Inflammatory macrophage treated with lipopolysaccharide for 1 hour (primary cell): ENCODE measurements at regions not wholly inside any gene's neighbourhood (a gene's known extent, or its start where the extent isn't known, plus 50 kb on each side); places are given as distances from the start of the nearest gene placed in this dataset.

Experiments
- DNase-seq, 2 donors: peaks; one replicate each; pipeline ENCODE4 v3.0.0-alpha.2; 2020 to 2022

DNA sequence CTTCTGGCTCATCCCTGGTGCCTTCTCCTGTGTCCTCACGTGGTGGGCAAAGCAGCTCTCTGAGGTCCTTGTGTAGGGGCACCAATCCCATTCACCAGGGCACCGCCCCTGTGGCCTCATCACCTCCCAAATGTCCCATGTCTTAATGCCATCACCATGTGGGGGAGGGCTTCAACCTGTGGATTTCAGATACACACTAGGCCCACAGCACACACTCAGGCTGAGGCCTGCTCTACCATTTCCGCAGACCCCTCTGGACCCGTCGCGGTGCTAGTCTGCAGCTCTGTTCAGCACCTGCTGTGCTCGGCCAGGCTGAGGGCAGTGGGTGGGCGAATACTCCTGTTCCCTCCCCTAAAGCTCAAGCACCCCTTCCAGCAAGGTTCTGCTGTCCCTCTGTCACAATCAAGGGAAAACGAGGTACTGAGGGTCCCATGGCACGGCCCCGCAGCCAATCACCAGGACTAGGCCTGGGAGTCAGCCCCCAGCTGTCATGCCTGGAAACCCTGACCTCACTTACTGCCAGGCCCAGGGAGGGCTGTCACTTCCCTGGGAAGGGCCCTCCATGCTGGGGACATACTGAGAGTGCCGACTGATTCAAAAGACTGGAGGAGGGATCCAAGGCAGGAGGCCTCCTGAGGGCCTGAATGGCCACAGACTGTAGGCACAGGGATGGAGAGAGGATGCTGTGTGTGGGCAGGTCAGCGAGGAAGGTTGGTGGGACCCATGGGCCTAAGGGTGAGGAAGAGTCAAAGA is 123.8 kb upstream of the RET start:
- DNase-seq, result no peak

DNA sequence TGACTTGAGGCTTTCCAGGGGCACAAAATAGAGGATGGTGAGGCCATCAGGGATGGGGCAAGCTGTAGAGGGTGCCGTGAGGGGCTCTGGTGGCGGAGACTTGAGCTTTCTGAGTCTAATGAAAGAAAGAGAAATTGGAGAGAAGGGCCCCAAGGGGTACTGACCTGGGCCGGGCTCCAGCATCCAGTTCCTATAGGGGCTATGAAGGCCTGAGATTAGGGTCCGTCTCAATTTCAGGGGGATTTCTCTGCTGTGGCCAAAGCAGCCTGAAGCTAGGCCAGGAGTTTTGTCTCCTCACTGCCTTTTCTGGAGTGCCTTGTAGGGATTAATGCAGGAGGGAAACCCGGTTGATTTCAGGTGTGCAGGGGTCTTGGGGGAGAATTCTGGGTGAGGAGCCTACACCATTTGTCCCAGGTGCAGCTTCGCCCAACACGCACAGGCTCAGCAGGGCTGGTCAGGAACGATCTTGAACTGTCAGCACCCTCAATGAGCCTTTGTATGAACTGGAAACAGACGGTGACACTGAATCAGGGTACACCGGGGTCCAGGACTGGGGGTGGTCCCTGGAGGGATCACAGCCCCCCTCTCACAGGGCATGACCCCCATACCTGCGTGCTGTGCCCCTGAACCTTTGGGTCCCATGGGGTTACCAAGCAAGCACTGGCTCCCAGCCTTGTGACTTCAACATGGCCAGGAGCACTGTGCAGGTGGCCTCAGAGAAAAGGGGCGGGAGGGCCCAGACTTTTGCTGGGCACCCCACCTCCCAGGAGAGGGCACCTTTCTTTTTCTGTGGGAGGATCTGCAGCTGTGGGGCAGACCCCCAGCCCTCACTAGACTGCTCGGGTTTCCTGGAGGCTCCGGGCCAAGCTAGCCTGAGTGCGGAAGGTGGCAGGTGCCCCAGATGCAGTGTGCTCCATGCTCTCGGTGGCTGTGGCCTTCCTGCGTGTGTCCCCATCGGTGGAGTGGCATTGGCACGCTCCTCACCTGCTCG is 122.9 kb upstream of the RET start:
- DNase-seq, result no peak

DNA sequence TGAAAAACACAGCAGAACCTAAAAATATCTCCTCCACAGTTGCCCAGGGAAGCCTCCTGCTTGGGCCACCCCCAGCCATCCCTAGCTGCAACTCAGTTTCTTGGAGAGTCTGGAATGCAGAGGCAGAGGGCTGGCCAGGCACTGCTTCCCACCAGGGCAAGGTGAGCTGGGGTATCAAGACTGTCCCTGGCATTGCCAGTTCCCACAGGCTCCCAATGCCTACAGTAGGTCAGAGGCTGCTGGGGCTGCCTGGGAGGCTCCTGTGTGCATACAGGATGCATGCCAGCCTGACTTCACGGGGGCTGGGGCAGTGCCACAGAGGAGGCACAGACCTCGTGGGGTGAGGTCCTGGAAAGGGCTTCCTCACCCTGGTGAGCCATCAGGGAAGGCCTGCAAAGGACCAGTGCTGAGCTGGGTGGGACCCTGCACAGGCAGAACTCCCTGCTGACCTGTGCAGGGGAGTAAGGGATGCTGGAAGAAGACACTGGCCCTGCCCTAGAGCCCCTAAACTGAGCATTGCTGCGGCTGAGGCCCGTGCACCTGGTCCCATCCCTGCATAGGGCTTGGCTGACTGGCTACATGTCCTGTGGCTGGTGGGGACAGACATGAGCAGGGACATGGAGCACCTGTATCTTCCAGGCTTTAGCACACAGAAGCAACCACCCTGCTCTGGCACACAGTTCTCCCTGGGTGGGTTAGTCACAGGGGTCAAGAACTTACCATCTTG is 121.9 kb upstream of the RET start:
- DNase-seq, result no peak

DNA sequence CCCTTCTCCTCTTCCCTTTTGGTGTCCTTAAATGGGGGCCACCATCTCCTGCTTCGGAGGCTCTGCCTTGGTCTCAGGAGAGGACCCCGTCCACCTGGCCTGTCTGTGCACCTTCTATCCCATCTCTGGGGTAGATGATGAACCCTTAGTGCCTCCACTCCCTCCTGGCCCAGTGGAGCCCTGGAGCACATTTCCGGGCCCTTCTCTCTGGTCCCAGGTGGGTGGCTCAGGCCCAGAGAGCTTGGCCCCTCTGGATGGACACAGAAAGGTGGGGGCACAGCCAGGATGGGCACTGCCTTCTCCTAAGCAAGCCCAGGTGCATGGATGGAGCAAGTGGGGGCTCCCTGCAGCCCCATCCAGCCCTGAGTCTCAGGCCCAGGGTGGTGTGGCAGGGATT is 121.4 kb upstream of the RET start:
- DNase-seq, result no peak

DNA sequence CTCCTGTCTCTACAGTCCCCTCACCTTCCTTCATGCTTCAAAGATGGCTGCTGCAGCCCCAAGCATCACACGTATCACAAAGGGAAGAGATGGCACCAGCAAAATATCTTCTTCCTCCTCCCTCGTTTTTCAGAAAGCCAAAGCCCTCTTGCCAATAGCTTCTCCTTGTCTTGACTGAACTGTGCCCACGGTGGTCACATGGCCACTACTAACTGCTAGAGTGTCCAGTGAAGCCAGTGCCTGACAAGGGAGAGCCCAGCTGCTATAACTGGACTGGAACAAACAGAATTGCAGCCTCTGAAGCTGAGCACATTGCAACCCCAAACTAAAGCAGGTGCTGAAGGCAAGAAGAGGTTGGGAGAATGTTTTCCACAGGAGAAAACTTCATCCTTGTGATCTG is 120.8 kb upstream of the RET start:
- DNase-seq, result no peak

DNA sequence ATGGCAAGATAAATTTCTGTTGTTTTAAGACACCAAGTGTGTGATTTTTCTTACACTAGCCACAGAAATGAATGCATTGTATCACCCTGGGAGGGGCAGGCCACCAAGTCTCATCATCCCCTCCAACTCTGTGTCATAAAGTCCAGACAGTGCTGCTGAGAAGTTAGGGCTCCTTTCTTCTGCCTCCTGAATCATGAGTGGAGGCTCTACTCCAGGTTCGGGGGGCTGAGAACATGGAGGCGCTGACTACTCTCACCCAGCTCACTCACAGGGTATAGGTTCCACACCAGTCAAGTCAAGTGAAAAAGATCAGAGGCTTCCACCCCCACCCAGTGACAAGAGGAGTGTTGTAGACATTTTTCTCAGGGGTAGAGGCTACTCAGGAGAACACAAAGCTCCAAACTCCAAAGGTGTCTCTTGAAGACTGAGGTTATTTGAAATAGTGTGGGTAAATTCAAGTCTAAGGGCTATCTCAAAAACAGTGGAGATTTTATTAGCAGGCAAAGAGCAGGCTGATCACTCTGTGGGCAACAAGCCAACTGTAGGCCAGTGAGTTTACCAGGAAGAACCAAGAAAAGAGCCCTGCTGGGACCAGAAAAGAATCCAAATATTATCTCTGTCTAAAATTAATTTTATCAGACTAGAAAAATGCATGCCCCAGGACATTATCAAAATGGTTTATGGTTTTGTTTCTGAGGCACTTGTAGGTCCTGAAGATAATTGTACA is 118.6 kb upstream of the RET start:
- no peak for DNase-seq

DNA sequence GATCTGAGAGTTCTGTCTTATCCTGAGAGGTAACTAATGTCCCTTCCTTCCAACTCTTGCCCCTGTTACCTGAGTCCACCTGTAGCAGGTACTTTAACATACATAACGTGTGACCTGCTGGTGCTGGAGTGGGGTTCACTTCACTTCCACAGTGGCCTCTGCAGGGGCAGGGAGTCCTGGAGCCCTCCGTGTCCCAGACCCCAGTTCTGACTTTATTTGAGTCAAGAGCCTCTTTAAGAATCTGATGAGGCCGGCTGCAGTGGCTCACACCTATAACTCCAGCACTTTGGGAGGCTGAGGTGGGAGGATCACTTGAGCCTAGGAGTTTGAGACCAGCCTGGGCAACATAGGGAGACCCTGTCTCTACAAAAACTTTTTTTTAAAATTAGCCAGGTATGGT is 117.0 kb upstream of the RET start:
- no peak for DNase-seq

DNA sequence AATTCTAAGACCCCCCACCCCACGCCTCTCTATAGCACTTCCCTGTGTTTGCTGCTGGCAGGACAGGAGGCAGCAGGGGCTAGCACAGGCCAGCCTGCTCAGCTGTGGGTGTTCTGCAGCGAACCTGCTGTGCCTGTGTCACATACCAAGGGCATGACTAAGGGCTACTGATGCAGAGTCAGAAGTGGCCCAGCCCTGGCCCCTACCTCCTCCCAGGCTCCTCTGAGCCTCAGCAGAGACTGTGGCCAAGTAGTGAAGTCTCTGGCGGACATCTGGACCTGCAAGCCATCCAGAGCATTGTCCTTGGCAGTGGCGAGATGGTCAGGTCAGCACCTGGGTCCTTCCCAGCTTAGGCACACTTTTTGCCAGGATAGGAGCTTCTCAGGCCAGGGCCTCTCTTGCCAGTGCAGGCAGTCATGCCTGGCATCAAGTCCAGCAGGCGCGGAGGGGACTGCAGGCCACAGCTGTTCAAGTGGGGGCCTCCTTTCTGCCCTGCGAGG is 116.3 kb upstream of the RET start:
- DNase-seq, result no peak

DNA sequence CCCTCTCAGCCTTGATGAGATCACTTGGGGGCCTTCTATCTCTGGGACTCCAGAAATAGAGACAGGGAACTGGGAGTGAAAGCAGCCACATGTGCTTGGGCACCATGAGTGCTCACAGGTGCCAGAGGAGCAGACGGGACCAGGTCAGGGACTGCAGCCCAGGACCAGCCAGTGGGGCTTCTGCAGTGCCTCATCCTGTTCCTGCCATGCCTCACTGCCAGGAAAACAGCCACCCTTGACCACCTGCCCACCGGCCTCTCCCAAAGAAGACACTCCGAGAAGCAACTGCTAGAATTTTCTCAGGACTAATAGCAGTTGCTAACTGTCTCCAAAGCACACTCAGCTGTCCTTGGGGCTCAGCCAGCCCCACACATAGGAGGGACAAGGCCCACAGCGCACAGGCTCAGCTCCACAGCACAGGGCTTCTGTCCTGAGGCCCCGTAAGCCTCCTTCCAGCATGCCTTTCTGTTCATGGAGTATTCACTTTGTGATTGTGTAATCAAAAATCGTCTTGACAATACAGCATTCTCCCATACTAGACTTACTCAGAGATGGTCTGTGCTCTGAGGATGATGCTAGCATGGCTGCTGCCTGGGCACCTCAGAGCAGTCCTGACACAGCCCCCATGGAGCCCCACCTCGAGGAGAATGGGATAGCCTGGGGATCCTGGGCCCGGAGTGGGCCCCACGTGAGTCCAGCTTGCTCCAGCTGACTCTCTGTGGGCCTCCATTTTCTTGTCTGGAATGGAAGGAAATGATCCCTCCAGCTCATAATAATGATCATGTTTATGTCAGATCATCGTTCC is 115.7 kb upstream of the RET start:
- no peak for DNase-seq

DNA sequence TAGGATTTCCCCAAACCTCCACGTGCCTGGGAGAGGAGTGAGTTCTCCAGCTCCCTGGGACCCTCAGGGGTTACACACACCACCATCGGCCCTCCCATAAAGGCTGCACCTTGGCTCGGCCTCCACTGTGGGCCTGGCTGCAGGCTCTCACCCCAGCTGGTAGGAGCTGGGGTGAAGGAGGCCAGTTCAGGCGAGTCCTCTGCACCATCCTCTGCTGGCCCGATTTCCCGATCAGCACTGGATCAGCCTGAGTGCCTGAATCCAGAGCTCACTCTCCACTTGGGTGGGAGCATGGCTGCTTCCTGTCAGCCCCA is 115.1 kb upstream of the RET start:
- no peak for DNase-seq

DNA sequence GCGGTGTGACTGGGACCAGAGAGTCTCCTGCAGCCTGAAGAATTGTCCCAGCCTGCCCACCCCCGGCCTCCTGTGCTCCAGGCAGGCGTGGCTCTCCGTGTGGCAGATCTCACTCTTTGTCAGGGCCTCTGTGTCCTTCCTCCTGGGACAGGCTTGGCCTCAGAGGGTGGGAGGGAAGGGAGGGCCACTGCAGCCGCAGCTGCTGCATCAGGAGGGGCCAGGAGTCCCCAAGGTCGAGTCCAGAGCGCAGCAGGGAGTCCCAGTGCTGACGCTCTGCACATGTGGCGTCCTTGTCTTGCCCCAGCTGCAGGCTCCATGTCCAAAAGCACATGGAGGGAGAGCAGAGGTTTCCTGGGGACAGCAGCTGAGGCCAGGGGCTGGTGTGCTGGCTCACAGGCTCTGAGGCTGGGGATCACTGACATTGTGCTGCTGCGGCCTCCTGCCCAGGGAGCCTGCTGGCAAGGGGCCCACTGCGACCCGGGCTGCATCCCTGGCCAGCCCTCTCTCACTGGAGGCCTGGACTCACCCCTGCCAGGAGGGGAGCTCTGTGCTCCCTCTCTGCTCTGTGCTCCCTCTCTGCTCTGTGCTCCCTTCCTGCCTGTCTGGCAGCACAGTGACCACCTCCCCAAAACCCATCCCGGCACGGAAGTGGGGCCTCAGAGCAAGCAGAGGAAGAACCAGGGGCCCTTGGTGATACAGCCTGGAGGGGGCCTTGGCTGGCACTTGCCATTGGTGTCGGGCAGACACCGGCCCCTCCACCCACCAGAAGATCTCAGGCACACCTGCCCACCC is 114.6 kb upstream of the RET start:
- no peak for DNase-seq

DNA sequence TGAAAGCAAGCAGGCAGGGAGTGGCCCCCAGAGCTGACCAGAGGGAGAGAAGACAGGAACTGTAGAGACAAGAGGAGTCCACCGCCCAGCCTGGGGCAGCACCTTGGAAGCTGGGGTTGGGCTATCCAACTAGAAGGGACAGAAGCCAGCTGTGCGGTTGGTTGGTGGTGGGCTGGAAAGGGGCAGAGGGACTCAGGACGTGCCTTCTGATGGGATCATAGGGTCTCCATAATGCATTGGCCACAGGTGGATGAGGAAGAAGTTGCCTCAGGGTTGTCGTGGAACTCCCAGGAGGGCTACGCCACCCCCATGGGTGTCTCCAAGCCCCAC is 114.0 kb upstream of the RET start:
- DNase-seq, result no peak

DNA sequence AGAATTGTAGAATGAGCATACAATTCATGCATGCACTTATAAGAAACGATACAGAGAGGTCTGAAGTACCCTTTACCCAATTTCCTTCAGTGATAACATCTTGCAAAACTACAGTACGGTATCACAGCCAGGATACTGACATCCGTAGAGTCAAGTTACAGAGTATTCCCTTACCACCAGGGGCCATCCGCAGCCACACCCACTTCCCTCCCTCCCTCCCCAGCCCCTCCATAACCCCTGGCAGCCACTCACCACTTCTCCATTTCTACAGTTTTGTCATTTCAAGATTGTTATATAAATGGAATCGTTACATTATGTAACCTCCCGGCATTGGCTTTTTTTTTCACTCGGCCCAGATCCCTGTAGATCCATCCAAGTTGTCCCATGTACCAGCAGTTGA is 113.6 kb upstream of the RET start:
- DNase-seq, result peak; percentile 33 to 41

DNA sequence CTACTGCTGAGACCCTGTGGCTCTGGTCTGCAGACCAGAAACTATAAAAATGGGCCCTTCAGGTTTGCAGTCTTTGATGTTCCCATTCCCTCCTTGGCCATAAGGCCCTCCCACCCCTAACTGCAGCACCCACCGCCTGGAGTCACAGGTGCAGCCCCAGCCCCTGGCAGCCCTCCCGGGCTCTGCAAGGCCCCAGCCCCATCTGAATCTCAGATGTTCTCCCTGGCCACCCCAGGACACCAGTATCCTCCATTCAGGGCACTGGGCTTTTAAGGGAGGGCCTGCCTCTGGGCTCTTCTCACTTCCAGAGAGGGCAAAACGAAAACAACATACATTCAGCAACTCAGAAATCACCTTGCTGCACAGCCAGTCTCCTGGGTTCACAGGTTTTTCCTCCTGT is 107.7 kb upstream of the RET start:
- DNase-seq, result no peak

DNA sequence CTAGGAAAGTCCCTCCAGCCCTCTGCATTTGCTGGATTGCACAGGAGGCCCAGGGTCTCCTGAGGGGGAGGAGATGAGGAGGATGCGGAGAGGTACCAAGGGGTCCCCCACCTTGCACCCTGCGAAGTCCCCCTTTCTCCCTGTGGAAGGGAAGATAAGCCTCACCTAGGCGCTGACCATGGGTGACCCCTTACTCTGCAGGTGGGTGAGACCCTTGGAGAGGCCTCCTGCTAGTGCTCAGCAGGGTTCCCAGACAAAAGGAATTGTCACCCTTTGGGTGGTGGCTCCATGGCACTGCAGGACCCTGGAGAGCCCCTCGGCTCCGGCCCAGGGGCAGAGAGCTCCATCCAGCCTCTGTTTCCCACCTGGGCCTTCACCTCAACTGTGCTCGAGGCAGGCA is 107.0 kb upstream of the RET start:
- no peak for DNase-seq

DNA sequence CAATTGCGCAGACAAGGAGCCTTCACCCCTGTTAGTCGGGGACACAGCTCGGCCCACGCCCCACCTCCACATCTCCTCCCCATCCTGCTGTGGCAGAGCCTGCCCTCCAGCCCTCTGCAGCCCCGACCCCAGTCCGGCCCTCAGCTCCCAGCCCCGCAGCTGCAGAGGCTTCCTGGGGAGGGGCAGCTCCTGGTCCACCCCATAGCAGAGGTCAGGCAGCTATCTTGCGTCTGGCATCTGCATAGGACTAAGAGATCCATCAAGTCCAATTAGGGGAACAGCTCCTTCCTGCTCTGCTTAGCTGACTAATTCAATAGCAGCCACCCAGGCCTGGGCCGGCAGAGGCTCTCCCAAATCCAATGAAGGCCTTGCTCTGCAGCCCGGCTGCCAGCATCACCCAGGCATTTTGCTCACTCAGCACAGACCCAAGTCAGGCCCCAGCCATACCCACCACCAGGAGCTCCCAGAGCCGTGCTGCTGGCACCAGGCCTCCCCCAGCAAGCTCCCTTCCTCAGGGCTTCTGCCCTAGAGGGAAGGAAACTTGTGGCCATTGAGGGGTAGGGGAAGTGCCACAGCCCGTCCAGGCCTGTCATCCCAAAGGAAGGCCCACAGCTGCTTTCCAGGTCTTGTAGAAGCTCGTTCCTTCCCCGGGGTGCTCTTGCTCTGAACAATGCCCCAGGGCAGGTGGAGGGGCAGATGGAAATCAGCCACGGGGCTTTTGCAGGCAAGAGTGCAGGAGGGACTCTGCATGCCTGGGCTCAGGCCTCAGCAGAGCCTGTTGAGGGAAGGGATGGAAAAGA is 106.2 kb upstream of the RET start:
- DNase-seq, result peak in 1 of 2 donors; percentile 15

DNA sequence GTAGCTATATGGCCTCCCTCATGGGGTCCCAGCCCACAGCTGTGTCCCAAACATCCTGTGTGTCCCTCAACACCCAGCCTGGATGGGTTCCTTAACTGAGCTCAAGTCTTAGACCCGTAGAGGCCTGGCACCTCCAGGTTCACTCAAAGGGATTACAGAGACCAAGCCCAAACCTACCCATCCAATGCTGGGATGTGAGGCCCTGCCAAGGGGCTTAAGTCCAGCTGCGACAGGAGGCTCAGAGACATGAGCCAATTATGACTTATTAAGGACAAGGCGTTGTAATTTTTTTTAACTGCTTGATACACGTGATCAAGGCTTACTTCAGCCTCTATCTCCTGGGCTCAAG is 105.6 kb upstream of the RET start:
- no peak for DNase-seq

DNA sequence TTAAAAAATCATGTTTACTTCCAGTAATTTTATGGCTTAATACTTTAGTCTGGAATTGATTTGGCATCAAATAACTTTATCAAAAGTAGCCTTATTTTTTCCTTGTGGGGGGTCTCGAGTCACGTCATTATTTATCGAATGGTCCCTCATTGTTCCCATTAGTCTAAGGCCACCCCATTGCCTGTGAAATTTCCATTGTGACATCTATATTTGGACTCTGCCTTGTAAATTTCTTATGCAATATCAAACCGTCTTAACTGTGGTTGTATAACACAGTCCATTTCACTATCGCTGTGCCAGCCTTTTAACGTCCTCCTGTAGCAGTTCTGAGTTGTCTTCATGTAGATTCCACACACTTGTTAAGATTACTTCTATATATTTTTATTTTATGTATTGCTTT is 103.9 kb upstream of the RET start:
- DNase-seq, result peak; percentile 41 to 56

DNA sequence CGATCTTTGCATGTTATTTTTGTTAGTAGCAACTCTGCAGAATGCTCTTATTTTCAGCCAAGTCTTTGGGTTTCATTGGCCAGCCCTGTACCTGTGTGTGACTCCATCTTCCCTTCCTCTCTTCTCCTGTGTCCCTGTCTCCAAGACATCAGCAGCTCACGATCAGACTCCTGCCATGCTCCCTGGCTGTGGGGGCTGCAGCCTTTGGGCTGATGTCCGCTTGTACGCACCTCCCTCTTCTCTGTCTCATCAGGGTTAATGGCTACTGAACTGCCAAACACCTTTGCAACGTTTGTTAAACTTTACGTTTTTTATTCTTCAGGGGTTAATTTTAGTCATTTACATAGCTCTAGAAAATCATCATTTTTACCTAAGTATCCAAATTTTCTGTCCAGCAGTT is 103.5 kb upstream of the RET start:
- DNase-seq, result no peak
